Type B pancreatic cell (in vitro differentiated cells): ENCODE measurements at regions not wholly inside any gene's neighbourhood (a gene's known extent, or its start where the extent isn't known, plus 50 kb on each side); places are given as distances from the start of the nearest gene placed in this dataset.

ENCODE experiments used
- DNase-seq: peaks from one replicate; pipeline ENCODE4 v3.0.0; 2021; ENCODE audit warnings: mixed read lengths; ENCODE audit not compliant: unreplicated experiment; ENCODE audit errors: extremely low spot score
- H3K27ac Mint-ChIP-seq: 2 replicates; pipeline ENCODE4 v1.8.0; 2021; ENCODE audit warnings: mild to moderate bottlenecking, mixed read lengths
- H3K27me3 Mint-ChIP-seq: 2 replicates; pipeline ENCODE4 v1.8.0; 2021; ENCODE audit warnings: mixed read lengths
- H3K36me3 Mint-ChIP-seq: 2 replicates; pipeline ENCODE4 v1.8.0; 2021; ENCODE audit warnings: mixed read lengths
- H3K4me1 Mint-ChIP-seq: one replicate; pipeline ENCODE4 v1.8.0; 2021; ENCODE audit warnings: mixed read lengths; ENCODE audit not compliant: unreplicated experiment
- H3K4me3 Mint-ChIP-seq: 2 replicates; pipeline ENCODE4 v1.8.0; 2021; ENCODE audit warnings: mild to moderate bottlenecking, mixed read lengths
- H3K9me3 Mint-ChIP-seq: 2 replicates; pipeline ENCODE4 v1.8.0; 2021; ENCODE audit warnings: mixed read lengths
- CTCF ChIP-seq: fragments of 200-600 bp; sonication (generic); conservative IDR thresholded peaks from 2 replicates; pipeline ENCODE4 v1.5.0; 2021; ENCODE audit warnings: antibody characterized with exemption, mild to moderate bottlenecking

GRCh38 chr9:31153250-31153840 is 1231.1 kb upstream of the ACO1 start:
- Mint-ChIP-seq H3K4me1 (no peaks in the 10 kb centered on the region), H3K27me3 (no peaks in the 10 kb centered on the region), H3K27ac (no peak overlapping the region), H3K9me3 (no peaks in the 10 kb centered on the region), H3K4me3 (no peak overlapping the region), H3K36me3 (no peaks in the 10 kb centered on the region)
- TF ChIP-seq CTCF = no peak
- DNase-seq = no peak

- H3K27me3 Mint-ChIP-seq = no peaks in the 10 kb centered on the region
- no peak overlapping the region for H3K27ac Mint-ChIP-seq
- no peak for DNase-seq
- no peaks in the 10 kb centered on the region for H3K4me1 Mint-ChIP-seq
- no peak for TF ChIP-seq CTCF
- H3K9me3 Mint-ChIP-seq = peaks cover 4% of the 10 kb centered on the region
- H3K4me3 Mint-ChIP-seq = no peak overlapping the region
- no peaks in the 10 kb centered on the region for H3K36me3 Mint-ChIP-seq
Observed at GRCh38 chr9:31166516-31166915, 1217.9 kb upstream of the ACO1 start.

- Mint-ChIP-seq H3K9me3 (peaks cover 4% of the 10 kb centered on the region), H3K27me3 (no peaks in the 10 kb centered on the region), H3K36me3 (no peaks in the 10 kb centered on the region), H3K27ac (peak overlapping the region; percentile 74), H3K4me1 (no peaks in the 10 kb centered on the region), H3K4me3 (no peak overlapping the region)
- TF ChIP-seq CTCF = no peak
- DNase-seq = no peak
Observed at GRCh38 chr9:31168161-31168560, 1216.3 kb upstream of the ACO1 start.

GRCh38 chr9:31174681-31175080 is 1209.8 kb upstream of the ACO1 start:
- Mint-ChIP-seq H3K4me3 (no peak overlapping the region), H3K36me3 (no peaks in the 10 kb centered on the region), H3K27ac (no peak overlapping the region), H3K27me3 (no peaks in the 10 kb centered on the region), H3K9me3 (no peaks in the 10 kb centered on the region), H3K4me1 (no peaks in the 10 kb centered on the region)
- DNase-seq = no peak
- no peak for TF ChIP-seq CTCF

- TF ChIP-seq CTCF = no peak
- Mint-ChIP-seq H3K27ac (no peak overlapping the region), H3K9me3 (no peaks in the 10 kb centered on the region), H3K4me3 (no peak overlapping the region), H3K36me3 (no peaks in the 10 kb centered on the region), H3K4me1 (no peaks in the 10 kb centered on the region), H3K27me3 (no peaks in the 10 kb centered on the region)
- DNase-seq = no peak
Observed at GRCh38 chr9:31183866-31184265, 1200.6 kb upstream of the ACO1 start.

GRCh38 chr9:31185831-31186230 is 1198.6 kb upstream of the ACO1 start:
- H3K9me3 Mint-ChIP-seq = no peaks in the 10 kb centered on the region
- no peak for DNase-seq
- H3K4me3 Mint-ChIP-seq = no peak overlapping the region
- no peaks in the 10 kb centered on the region for H3K27me3 Mint-ChIP-seq
- no peaks in the 10 kb centered on the region for H3K36me3 Mint-ChIP-seq
- no peak for TF ChIP-seq CTCF
- H3K4me1 Mint-ChIP-seq = no peaks in the 10 kb centered on the region
- H3K27ac Mint-ChIP-seq = peak overlapping the region; percentile 27
